T-helper 22 cell (primary cell): ENCODE measurements at regions not wholly inside any gene's neighbourhood (a gene's known extent, or its start where the extent isn't known, plus 50 kb on each side); places are given as distances from the start of the nearest gene placed in this dataset.

Experiments used
- DNase-seq: peaks from one replicate; pipeline ENCODE4 v3.0.0-alpha.2; 2020; ENCODE audit warnings: low read depth

GRCh38 chr2:193542762-193543161, 1348.0 kb upstream of the TMEFF2 start:
- no peak for DNase-seq

GRCh38 chr2:193539188-193539587, 1344.5 kb upstream of the TMEFF2 start:
- DNase-seq = no peak

GRCh38 chr2:193538061-193538460, 1343.3 kb upstream of the TMEFF2 start:
- no peak for DNase-seq

GRCh38 chr2:193537531-193537930, 1342.8 kb upstream of the TMEFF2 start:
- DNase-seq = no peak

- DNase-seq = no peak
Measured at GRCh38 chr2:193528458-193528857, 1333.7 kb upstream of the TMEFF2 start.

GRCh38 chr2:193527146-193527545, 1332.4 kb upstream of the TMEFF2 start:
- no peak for DNase-seq

GRCh38 chr2:193523662-193524061, 1328.9 kb upstream of the TMEFF2 start:
- DNase-seq = no peak

GRCh38 chr2:193521523-193521922, 1326.8 kb upstream of the TMEFF2 start:
- DNase-seq = no peak

- DNase-seq = no peak
Measured at GRCh38 chr2:193520709-193521458, 1326.2 kb upstream of the TMEFF2 start.

GRCh38 chr2:193518041-193518817, 1323.5 kb upstream of the TMEFF2 start:
- no peak for DNase-seq

- DNase-seq = no peak
Measured at GRCh38 chr2:193517615-193518014, 1322.9 kb upstream of the TMEFF2 start.

GRCh38 chr2:193506035-193506434, 1311.3 kb upstream of the TMEFF2 start:
- DNase-seq = no peak

GRCh38 chr2:193505620-193506019, 1310.9 kb upstream of the TMEFF2 start:
- DNase-seq = no peak

- DNase-seq = no peak
Measured at GRCh38 chr2:193502363-193503035, 1307.8 kb upstream of the TMEFF2 start.

GRCh38 chr2:193496786-193497185, 1302.1 kb upstream of the TMEFF2 start:
- no peak for DNase-seq

- DNase-seq = no peak
Measured at GRCh38 chr2:193482557-193482956, 1287.8 kb upstream of the TMEFF2 start.

- no peak for DNase-seq
Measured at GRCh38 chr2:193480187-193480586, 1285.5 kb upstream of the TMEFF2 start.

GRCh38 chr2:193476171-193476800, 1281.6 kb upstream of the TMEFF2 start:
- DNase-seq = no peak

GRCh38 chr2:193475038-193475437, 1280.3 kb upstream of the TMEFF2 start:
- DNase-seq = no peak

- DNase-seq = no peak
Measured at GRCh38 chr2:193469251-193469650, 1274.5 kb upstream of the TMEFF2 start.

GRCh38 chr2:193467276-193467987, 1272.7 kb upstream of the TMEFF2 start:
- no peak for DNase-seq

- no peak for DNase-seq
Measured at GRCh38 chr2:193463011-193463410, 1268.3 kb upstream of the TMEFF2 start.
